ENCODE measurements at regions not wholly inside any gene's neighbourhood (a gene's known extent, or its start where the extent isn't known, plus 50 kb on each side); places are given as distances from the start of the nearest gene placed in this dataset.

GRCh38 chr21:36532769-36533467 is 53.0 kb upstream of the CLDN14 start:
- no peak for DNase-seq (ENCODE audit: low read depth, low spot score)
- in situ Hi-C loops (cut with HindIII; ENCODE audit: low pct_unique_long_range_greater_than_20kb, low sequenced_read_pairs): no loop called here

- in situ Hi-C loops (cut with HindIII; ENCODE audit: low pct_unique_long_range_greater_than_20kb, low sequenced_read_pairs): no loop called here
- no peak for DNase-seq (ENCODE audit: low read depth, low spot score)
Observed at GRCh38 chr21:36533468-36533848, 53.5 kb upstream of the CLDN14 start.

- no peak for DNase-seq (ENCODE audit: low read depth, low spot score)
- in situ Hi-C loops (cut with HindIII; ENCODE audit: low pct_unique_long_range_greater_than_20kb, low sequenced_read_pairs): no loop called here
Observed at GRCh38 chr21:36534656-36535055, 54.7 kb upstream of the CLDN14 start.

- DNase-seq (ENCODE audit: low read depth, low spot score): no peak
Observed at GRCh38 chr21:36535618-36536241, 55.8 kb upstream of the CLDN14 start.

GRCh38 chr21:36538761-36539160 is 58.8 kb upstream of the CLDN14 start:
- no peak for DNase-seq (ENCODE audit: low read depth, low spot score)
- in situ Hi-C loops (cut with HindIII; ENCODE audit: low pct_unique_long_range_greater_than_20kb, low sequenced_read_pairs): no loop called here

More at GRCh38 chr21:36535618-36536241, 55.8 kb upstream of the CLDN14 start:
- in situ Hi-C loops (cut with HindIII; ENCODE audit: low pct_unique_long_range_greater_than_20kb, low sequenced_read_pairs): no loop called here

GRCh38 chr21:36539434-36540150 is 59.7 kb upstream of the CLDN14 start:
- in situ Hi-C loops (cut with HindIII; ENCODE audit: low pct_unique_long_range_greater_than_20kb, low sequenced_read_pairs): no loop called here
- DNase-seq (ENCODE audit: low read depth, low spot score): no peak

GRCh38 chr21:36540700-36541099 is 60.8 kb upstream of the CLDN14 start:
- in situ Hi-C loops (cut with HindIII; ENCODE audit: low pct_unique_long_range_greater_than_20kb, low sequenced_read_pairs): no loop called here
- DNase-seq (ENCODE audit: low read depth, low spot score): no peak

GRCh38 chr21:36541721-36542139 is 61.8 kb upstream of the CLDN14 start:
- no peak for DNase-seq (ENCODE audit: low read depth, low spot score)
- in situ Hi-C loops (cut with HindIII; ENCODE audit: low pct_unique_long_range_greater_than_20kb, low sequenced_read_pairs): no loop called here

- DNase-seq (ENCODE audit: low read depth, low spot score): no peak
- in situ Hi-C loops (cut with HindIII; ENCODE audit: low pct_unique_long_range_greater_than_20kb, low sequenced_read_pairs): no loop called here
Observed at GRCh38 chr21:36542312-36543101, 62.6 kb upstream of the CLDN14 start.

- no peak for DNase-seq (ENCODE audit: low read depth, low spot score)
- in situ Hi-C loops (cut with HindIII; ENCODE audit: low pct_unique_long_range_greater_than_20kb, low sequenced_read_pairs): no loop called here
Observed at GRCh38 chr21:36543924-36544323, 64.0 kb upstream of the CLDN14 start.

- in situ Hi-C loops (cut with HindIII; ENCODE audit: low pct_unique_long_range_greater_than_20kb, low sequenced_read_pairs): no loop called here
Observed at GRCh38 chr21:36544545-36544944, 64.6 kb upstream of the CLDN14 start.

GRCh38 chr21:36545776-36546511 is 66.0 kb upstream of the CLDN14 start:
- no peak for DNase-seq (ENCODE audit: low read depth, low spot score)
- in situ Hi-C loops (cut with HindIII; ENCODE audit: low pct_unique_long_range_greater_than_20kb, low sequenced_read_pairs): no loop called here

More at GRCh38 chr21:36544545-36544944, 64.6 kb upstream of the CLDN14 start:
- DNase-seq (ENCODE audit: low read depth, low spot score): no peak

- no peak for DNase-seq (ENCODE audit: low read depth, low spot score)
- in situ Hi-C loops (cut with HindIII; ENCODE audit: low pct_unique_long_range_greater_than_20kb, low sequenced_read_pairs): no loop called here
Observed at GRCh38 chr21:36547464-36547863, 67.5 kb upstream of the CLDN14 start.

GRCh38 chr21:36548866-36549265 is 68.9 kb upstream of the CLDN14 start:
- in situ Hi-C loops (cut with HindIII; ENCODE audit: low pct_unique_long_range_greater_than_20kb, low sequenced_read_pairs): no loop called here
- peak; percentile 61 for DNase-seq (ENCODE audit: low read depth, low spot score)

- DNase-seq (ENCODE audit: low read depth, low spot score): no peak
- in situ Hi-C loops (cut with HindIII; ENCODE audit: low pct_unique_long_range_greater_than_20kb, low sequenced_read_pairs): no loop called here
Observed at GRCh38 chr21:36549470-36549869, 69.5 kb upstream of the CLDN14 start.

GRCh38 chr21:36550761-36551160 is 70.8 kb upstream of the CLDN14 start:
- no peak for DNase-seq (ENCODE audit: low read depth, low spot score)

GRCh38 chr21:36551321-36551720 is 71.4 kb upstream of the CLDN14 start:
- in situ Hi-C loops (cut with HindIII; ENCODE audit: low pct_unique_long_range_greater_than_20kb, low sequenced_read_pairs): no loop called here

More at GRCh38 chr21:36550761-36551160, 70.8 kb upstream of the CLDN14 start:
- in situ Hi-C loops (cut with HindIII; ENCODE audit: low pct_unique_long_range_greater_than_20kb, low sequenced_read_pairs): no loop called here

More at GRCh38 chr21:36551321-36551720, 71.4 kb upstream of the CLDN14 start:
- DNase-seq (ENCODE audit: low read depth, low spot score): no peak

All from SK-MEL-5 (cell line).